ENCODE measurements at regions not wholly inside any gene's neighbourhood (a gene's known extent, or its start where the extent isn't known, plus 50 kb on each side); places are given as distances from the start of the nearest gene placed in this dataset.

- H3K27ac ChIP-seq = no peak overlapping the region
- H3K4me1 ChIP-seq = no peaks in the 10 kb centered on the region
- no peak for ATAC-seq
- intact Hi-C loops (cut with DNase I) = no loop called here
- TF ChIP-seq CTCF (IDR thresholded peaks at IDR 0.05) = no peak
- H3K27me3 ChIP-seq (ENCODE audit: low read depth) = no peaks in the 10 kb centered on the region
- no peak for DNase-seq
- peaks cover 18% of the 10 kb centered on the region for H3K36me3 ChIP-seq
- no peak overlapping the region for H3K4me3 ChIP-seq
- no peaks in the 10 kb centered on the region for H3K9me3 ChIP-seq
Observed at GRCh38 chr14:71621980-71622605, 310.1 kb upstream of the RGS6 start.

GRCh38 chr14:71623939-71624338 is 308.3 kb upstream of the RGS6 start:
- Histone ChIP-seq H3K4me1 (no peaks in the 10 kb centered on the region), H3K27me3 (ENCODE audit: low read depth) (no peaks in the 10 kb centered on the region), H3K27ac (no peak overlapping the region), H3K36me3 (peaks cover 18% of the 10 kb centered on the region), H3K9me3 (no peaks in the 10 kb centered on the region), H3K4me3 (no peak overlapping the region)
- no peak for ATAC-seq
- TF ChIP-seq CTCF (IDR thresholded peaks at IDR 0.05) = no peak
- DNase-seq = no peak
- intact Hi-C loops (cut with DNase I) = no loop called here

- peak; percentile 65 for DNase-seq
- ATAC-seq = no peak
- Histone ChIP-seq H3K27me3 (ENCODE audit: low read depth) (no peaks in the 10 kb centered on the region), H3K4me3 (no peak overlapping the region), H3K36me3 (peaks cover 18% of the 10 kb centered on the region), H3K4me1 (no peaks in the 10 kb centered on the region), H3K27ac (no peak overlapping the region), H3K9me3 (no peaks in the 10 kb centered on the region)
- intact Hi-C loops (cut with DNase I) = no loop called here
- no peak for TF ChIP-seq CTCF (IDR thresholded peaks at IDR 0.05)
Observed at GRCh38 chr14:71625175-71625574, 307.1 kb upstream of the RGS6 start.

GRCh38 chr14:71625891-71626701 is 306.1 kb upstream of the RGS6 start:
- no peak for ATAC-seq
- H3K9me3 ChIP-seq = no peaks in the 10 kb centered on the region
- no peak for DNase-seq
- no peak overlapping the region for H3K27ac ChIP-seq
- no peak for TF ChIP-seq CTCF (IDR thresholded peaks at IDR 0.05)
- H3K4me1 ChIP-seq = no peaks in the 10 kb centered on the region
- H3K36me3 ChIP-seq = peaks cover 18% of the 10 kb centered on the region
- no peak overlapping the region for H3K4me3 ChIP-seq
- intact Hi-C loops (cut with DNase I) = no loop called here
- no peaks in the 10 kb centered on the region for H3K27me3 ChIP-seq (ENCODE audit: low read depth)

GRCh38 chr14:71628433-71628832 is 303.8 kb upstream of the RGS6 start:
- Histone ChIP-seq H3K27me3 (ENCODE audit: low read depth) (no peaks in the 10 kb centered on the region), H3K27ac (no peak overlapping the region), H3K36me3 (peaks cover 18% of the 10 kb centered on the region), H3K4me3 (no peak overlapping the region), H3K9me3 (no peaks in the 10 kb centered on the region), H3K4me1 (no peaks in the 10 kb centered on the region)
- intact Hi-C loops (cut with DNase I) = no loop called here
- TF ChIP-seq CTCF (IDR thresholded peaks at IDR 0.05) = no peak
- no peak for DNase-seq
- no peak for ATAC-seq
